BLaER1 treated with 17β-estradiol and CSF1 and Interleukin-3, amounts not matched to agents 10 nM and 100 nM (cell line): ENCODE measurements at regions not wholly inside any gene's neighbourhood (a gene's known extent, or its start where the extent isn't known, plus 50 kb on each side); places are given as distances from the start of the nearest gene placed in this dataset.

ENCODE experiments used
- H3K27ac ChIP-seq, 11 experiments: shearing (Covaris generic); formaldehyde crosslinking; 2 replicates each; pipeline ENCODE4 v1.8.1; 2022
- H3K27me3 ChIP-seq, 11 experiments: shearing (Covaris generic); formaldehyde crosslinking; 2 replicates each; pipeline ENCODE4 v1.8.1; 2022
- H3K36me3 ChIP-seq, 11 experiments: shearing (Covaris generic); formaldehyde crosslinking; 2 replicates each; pipeline ENCODE4 v1.8.1; 2022
- H3K4me1 ChIP-seq, 10 experiments: shearing (Covaris generic); formaldehyde crosslinking; 2 replicates each; pipeline ENCODE4 v1.8.1; 2022
- H3K4me2 ChIP-seq, 11 experiments: shearing (Covaris generic); formaldehyde crosslinking; 2 replicates each; pipeline ENCODE4 v1.8.1; 2022
- H3K4me3 ChIP-seq, 10 experiments: shearing (Covaris generic); formaldehyde crosslinking; 2 replicates each; pipeline ENCODE4 v1.8.1; 2022
- H3K9ac ChIP-seq, 11 experiments: shearing (Covaris generic); formaldehyde crosslinking; 2 replicates each; pipeline ENCODE4 v1.8.1; 2022
- H3K9me3 ChIP-seq, 11 experiments: shearing (Covaris generic); formaldehyde crosslinking; replicated peaks in 1 of 11; 2 replicates each; pipeline ENCODE4 v1.8.1; 2022
- H4K20me1 ChIP-seq, 11 experiments: shearing (Covaris generic); formaldehyde crosslinking; 2 replicates each; pipeline ENCODE4 v1.8.1; 2022
- Cebpa-rat ChIP-seq, 11 experiments: shearing (Covaris generic); IDR thresholded peaks; 2 replicates each; pipeline ENCODE4 v1.8.1; 2022

DNA sequence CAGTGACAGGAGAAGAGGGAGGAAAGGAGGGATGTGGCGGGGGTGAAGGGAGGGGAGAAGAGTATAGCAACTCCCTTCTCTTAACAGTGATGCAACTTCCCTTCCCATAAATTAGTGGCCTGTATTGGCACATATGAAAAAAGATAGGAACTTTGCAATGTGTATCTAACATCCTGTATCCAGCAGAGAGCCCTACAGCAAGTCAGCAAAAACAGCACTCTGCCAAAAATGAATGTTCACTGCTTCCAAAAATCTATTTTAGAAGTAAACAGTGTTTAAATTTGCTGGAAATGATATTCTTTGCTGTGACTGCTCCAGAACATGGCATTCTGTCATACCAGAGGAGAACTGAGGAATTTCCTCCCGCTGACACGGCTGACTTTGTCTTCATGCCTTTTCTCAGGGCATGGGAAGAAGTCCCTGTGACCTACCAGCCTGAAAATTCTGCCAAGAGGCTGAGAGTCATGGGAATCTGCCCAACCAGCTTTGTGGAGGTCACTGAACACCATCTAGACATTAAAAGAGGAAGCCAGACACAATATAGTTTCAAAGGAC, 343.4 kb upstream of the RASGEF1B start:
- H3K4me1 ChIP-seq: peaks cover 0 to 29% (median 3%) of the 10 kb centered on the region in 10 experiments; a peak in 8 of 20 replicates
- no peak for TF ChIP-seq Cebpa-rat (IDR thresholded peaks at IDR 0.05)
- no peaks in the 10 kb centered on the region for H3K9me3 ChIP-seq
- peak overlapping the region in 4 of 11 experiments; percentile 5 to 70 (median 58); a peak in 7 of 22 replicates for H3K27ac ChIP-seq
- peak overlapping the region in 5 of 11 experiments; percentile 30 to 70 (median 61); a peak in 10 of 22 replicates for H3K4me2 ChIP-seq
- no peak overlapping the region for H3K4me3 ChIP-seq
- H3K36me3 ChIP-seq: no peaks in the 10 kb centered on the region
- H4K20me1 ChIP-seq: no peaks in the 10 kb centered on the region
- no peaks in the 10 kb centered on the region for H3K27me3 ChIP-seq
- H3K9ac ChIP-seq: peak overlapping the region in 1 of 11 experiments; percentile 39; a peak in 1 of 22 replicates

DNA sequence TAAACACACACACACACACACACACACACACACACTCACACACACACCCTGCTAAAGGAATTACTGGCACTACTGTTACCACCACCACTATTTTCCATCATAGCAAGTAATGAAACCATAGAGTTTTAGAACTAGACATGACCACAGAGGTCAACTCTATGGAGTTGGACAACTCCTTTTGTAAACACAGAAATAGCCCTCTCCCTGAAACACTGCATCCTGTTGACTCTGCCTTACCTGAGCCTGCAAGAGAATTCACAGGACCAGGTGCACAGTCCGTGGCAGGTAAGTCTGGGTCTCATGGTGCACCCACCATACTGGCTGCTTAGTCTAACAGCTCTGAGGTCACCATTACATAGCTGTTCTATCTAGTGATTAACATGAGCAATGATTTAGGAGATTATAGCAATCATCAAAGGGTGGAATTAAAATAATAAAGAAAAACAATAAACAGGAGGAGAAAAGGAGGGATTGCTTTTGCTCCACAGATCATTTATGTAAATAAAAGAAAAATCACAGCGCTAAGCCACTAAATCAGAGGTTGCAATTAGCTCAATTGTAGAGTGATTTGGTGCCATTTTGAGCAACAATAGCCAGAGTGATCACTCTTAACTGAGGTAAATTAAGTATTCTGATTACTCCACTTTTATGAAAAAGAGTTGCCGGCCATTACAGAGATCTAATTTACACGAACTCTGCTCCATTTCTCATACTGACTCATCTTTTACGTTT, 340.0 kb upstream of the RASGEF1B start:
- H3K4me2 ChIP-seq: no peak overlapping the region
- H3K27me3 ChIP-seq: no peaks in the 10 kb centered on the region
- no peak overlapping the region for H3K4me3 ChIP-seq
- peaks cover 0 to 46% (median 3%) of the 10 kb centered on the region in 10 experiments; a peak in 8 of 20 replicates for H3K4me1 ChIP-seq
- no peak for TF ChIP-seq Cebpa-rat (IDR thresholded peaks at IDR 0.05)
- H3K9me3 ChIP-seq: no peaks in the 10 kb centered on the region
- no peak overlapping the region for H3K27ac ChIP-seq
- H3K36me3 ChIP-seq: no peaks in the 10 kb centered on the region
- H3K9ac ChIP-seq: no peak overlapping the region
- no peaks in the 10 kb centered on the region for H4K20me1 ChIP-seq

DNA sequence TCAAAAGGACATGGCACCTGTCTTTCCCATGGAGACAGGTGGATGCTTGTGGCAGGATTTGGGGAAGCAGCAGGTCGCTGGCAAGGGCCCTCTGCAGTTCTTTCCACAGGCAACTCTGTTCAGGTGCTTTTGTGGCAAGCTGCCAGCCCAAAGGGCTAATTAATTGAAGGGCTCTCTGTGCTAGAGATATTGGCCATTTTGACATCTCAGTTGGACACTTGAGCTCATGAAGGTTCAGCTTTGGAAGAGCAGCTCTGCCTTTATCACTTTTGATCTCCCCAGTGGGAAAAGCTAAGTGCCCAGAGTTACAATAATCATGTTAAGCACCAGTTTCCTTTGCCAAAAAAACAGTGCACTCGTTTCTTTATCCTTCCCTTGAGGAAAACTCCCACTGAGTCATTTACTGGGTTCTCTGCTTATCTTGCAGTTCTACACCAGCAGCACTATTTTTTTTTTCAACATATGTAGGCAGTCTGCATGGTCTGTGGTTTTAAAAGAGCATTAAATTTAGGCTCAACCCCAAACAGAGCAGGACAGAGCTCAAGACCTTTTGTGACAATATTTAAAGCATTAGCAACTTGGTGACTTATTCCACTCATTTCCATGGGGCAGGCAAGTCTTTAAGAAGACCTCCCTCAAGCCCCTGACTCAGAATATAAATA, 336.4 kb upstream of the RASGEF1B start:
- no peak overlapping the region for H3K27ac ChIP-seq
- no peaks in the 10 kb centered on the region for H4K20me1 ChIP-seq
- H3K9ac ChIP-seq: no peak overlapping the region
- no peaks in the 10 kb centered on the region for H3K36me3 ChIP-seq
- H3K4me3 ChIP-seq: no peak overlapping the region
- H3K9me3 ChIP-seq: no peaks in the 10 kb centered on the region
- peak overlapping the region in 3 of 11 experiments; percentile 49 to 61 (median 55); a peak in 6 of 22 replicates for H3K4me2 ChIP-seq
- H3K4me1 ChIP-seq: peaks cover 0 to 18% (median 0%) of the 10 kb centered on the region in 10 experiments; a peak in 6 of 20 replicates
- no peaks in the 10 kb centered on the region for H3K27me3 ChIP-seq
- TF ChIP-seq Cebpa-rat (IDR thresholded peaks at IDR 0.05): no peak

DNA sequence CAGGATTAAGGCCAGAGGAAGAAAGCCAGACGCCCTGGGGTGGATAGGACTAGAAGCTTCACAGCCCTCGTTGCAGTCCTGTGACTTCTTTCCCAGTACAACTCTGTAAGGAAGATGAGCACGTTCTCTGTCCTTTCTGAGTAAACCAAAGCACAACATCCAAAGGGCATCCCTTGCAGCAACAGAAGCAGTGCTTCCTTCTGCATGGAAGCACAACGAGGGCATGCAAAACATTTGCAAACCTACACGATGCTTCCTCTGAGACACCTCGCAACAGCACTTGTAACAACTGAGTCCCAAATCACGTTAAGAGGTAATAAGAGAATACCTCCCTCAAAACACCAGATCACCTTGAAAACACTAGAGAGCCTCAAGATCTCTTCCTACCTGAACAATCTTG, 335.7 kb upstream of the RASGEF1B start:
- Histone ChIP-seq H3K27me3 (no peaks in the 10 kb centered on the region), H3K27ac (no peak overlapping the region), H3K36me3 (no peaks in the 10 kb centered on the region), H4K20me1 (no peaks in the 10 kb centered on the region), H3K9ac (no peak overlapping the region), H3K9me3 (no peaks in the 10 kb centered on the region), H3K4me1 (peaks cover 0 to 18% (median 0%) of the 10 kb centered on the region in 10 experiments; a peak in 6 of 20 replicates), H3K4me2 (peak overlapping the region in 3 of 11 experiments; percentile 49 to 61 (median 55); a peak in 5 of 22 replicates), H3K4me3 (no peak overlapping the region)
- TF ChIP-seq Cebpa-rat (IDR thresholded peaks at IDR 0.05): no peak

DNA sequence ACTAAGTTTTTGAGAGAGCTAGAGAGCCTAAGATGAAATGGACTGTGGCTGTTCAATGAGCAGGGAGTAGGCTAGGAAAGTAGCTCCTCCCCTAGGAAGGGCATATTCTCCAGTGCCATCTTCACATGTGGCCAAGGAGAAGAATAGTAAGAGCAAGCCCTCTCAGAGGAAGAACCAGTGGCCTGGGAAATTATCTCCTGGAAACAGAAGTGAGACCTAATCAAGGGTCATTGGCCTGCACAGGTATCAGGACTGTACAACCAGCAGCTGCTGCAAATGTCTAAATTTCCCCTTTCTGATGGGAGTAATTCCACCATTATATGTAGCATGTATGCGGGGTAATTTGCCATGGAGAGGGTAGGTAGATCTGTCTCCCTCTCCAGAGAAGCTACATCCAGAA, 334.8 kb upstream of the RASGEF1B start:
- TF ChIP-seq Cebpa-rat (IDR thresholded peaks at IDR 0.05): no peak
- H3K27me3 ChIP-seq: no peaks in the 10 kb centered on the region
- peaks cover 0 to 18% (median 0%) of the 10 kb centered on the region in 10 experiments; a peak in 6 of 20 replicates for H3K4me1 ChIP-seq
- peak overlapping the region in 1 of 11 experiments; percentile 22; a peak in 1 of 22 replicates for H3K4me2 ChIP-seq
- H4K20me1 ChIP-seq: no peaks in the 10 kb centered on the region
- no peaks in the 10 kb centered on the region for H3K9me3 ChIP-seq
- no peak overlapping the region for H3K27ac ChIP-seq
- no peak overlapping the region for H3K4me3 ChIP-seq
- H3K9ac ChIP-seq: no peak overlapping the region
- no peaks in the 10 kb centered on the region for H3K36me3 ChIP-seq

DNA sequence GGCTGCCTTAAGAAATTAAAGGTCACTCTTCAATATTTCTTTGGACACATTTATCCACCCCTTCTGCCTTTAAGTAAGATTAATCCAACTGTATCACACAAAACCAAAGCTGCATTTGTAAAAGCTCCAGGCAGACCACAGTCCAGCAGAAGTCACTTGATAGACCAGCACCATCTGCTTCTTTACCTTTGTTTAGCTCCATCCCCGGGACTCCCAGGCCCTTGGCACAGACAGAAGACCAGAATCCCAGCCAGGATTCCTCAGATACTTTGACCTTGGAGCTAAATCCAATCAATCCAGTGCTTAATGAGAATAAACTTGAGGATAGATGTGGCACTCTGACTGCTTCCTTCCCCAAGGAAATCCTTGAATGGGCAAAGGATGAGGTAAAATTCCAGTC, 333.1 kb upstream of the RASGEF1B start:
- H3K27me3 ChIP-seq: no peaks in the 10 kb centered on the region
- no peak overlapping the region for H3K4me3 ChIP-seq
- peaks cover 0 to 5% (median 0%) of the 10 kb centered on the region in 11 experiments; a peak in 1 of 22 replicates for H3K9me3 ChIP-seq
- no peaks in the 10 kb centered on the region for H3K36me3 ChIP-seq
- TF ChIP-seq Cebpa-rat (IDR thresholded peaks at IDR 0.05): no peak
- H3K4me2 ChIP-seq: no peak overlapping the region
- H3K4me1 ChIP-seq: peaks cover 0 to 18% (median 0%) of the 10 kb centered on the region in 10 experiments; a peak in 6 of 20 replicates
- no peak overlapping the region for H3K9ac ChIP-seq
- H3K27ac ChIP-seq: no peak overlapping the region
- H4K20me1 ChIP-seq: no peaks in the 10 kb centered on the region

DNA sequence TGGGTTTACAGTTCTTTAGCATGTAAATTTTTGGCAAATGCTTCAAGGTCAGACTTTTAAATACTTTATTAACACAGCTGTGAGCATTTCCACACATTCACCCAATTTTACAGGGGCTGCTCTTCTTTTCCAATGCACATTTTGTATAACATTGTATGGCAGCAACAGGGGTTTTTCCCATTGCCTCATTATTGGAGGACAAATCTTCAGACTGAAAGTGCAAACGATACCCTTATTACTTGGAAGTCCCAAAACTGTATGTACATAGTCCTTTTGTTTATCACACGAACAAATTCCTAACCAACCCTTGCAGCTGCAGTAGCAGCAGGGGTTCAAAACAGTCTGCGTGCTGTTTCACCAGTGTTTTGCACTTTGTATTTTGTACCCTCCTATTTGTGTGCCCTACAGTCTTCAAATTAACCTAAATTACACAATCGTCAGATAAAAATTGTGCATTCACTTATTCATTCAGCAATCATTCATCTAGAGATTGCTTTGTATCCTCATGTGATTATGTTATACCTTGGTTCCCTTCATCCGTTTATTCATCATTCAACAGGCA, 330.7 kb upstream of the RASGEF1B start:
- H3K4me1 ChIP-seq: peaks cover 0 to 2% (median 0%) of the 10 kb centered on the region in 10 experiments; a peak in 3 of 20 replicates
- H3K27me3 ChIP-seq: no peaks in the 10 kb centered on the region
- no peak overlapping the region for H3K4me2 ChIP-seq
- no peak for TF ChIP-seq Cebpa-rat (IDR thresholded peaks at IDR 0.05)
- no peaks in the 10 kb centered on the region for H4K20me1 ChIP-seq
- no peak overlapping the region for H3K4me3 ChIP-seq
- no peaks in the 10 kb centered on the region for H3K36me3 ChIP-seq
- H3K27ac ChIP-seq: no peak overlapping the region
- peaks cover 0 to 5% (median 2%) of the 10 kb centered on the region in 11 experiments; a peak in 8 of 22 replicates for H3K9me3 ChIP-seq
- H3K9ac ChIP-seq: no peak overlapping the region

DNA sequence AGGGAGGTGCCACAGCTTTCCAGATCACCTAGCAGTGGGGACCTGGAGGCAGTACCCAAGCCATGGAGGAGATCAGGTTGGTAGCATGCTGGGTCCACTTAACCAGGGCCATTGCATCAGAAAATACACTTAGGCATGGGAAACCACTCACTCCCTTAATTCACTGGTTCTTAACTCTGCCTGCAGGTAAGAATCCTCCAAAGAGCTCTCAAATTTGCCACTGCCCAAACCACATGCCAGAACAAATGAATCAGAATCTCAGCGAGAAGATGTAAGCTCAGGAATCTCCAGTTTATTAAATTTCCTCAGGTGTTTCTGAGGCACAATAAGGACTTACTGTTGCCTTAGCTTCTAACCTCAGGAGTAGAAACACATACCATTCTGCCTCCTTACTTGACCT, 327.7 kb upstream of the RASGEF1B start:
- Histone ChIP-seq H4K20me1 (no peaks in the 10 kb centered on the region), H3K27me3 (no peaks in the 10 kb centered on the region)

More for the DNA sequence above, 327.7 kb upstream of the RASGEF1B start:
- no peak overlapping the region for H3K27ac ChIP-seq
- no peak overlapping the region for H3K4me2 ChIP-seq
- H3K4me3 ChIP-seq: no peak overlapping the region
- no peaks in the 10 kb centered on the region for H3K4me1 ChIP-seq
- TF ChIP-seq Cebpa-rat (IDR thresholded peaks at IDR 0.05): no peak
- no peaks in the 10 kb centered on the region for H3K36me3 ChIP-seq
- no peak overlapping the region for H3K9ac ChIP-seq
- H3K9me3 ChIP-seq: peaks cover 0 to 12% (median 5%) of the 10 kb centered on the region in 11 experiments; a peak in 9 of 22 replicates
